ENCODE measurements at regions not wholly inside any gene's neighbourhood (a gene's known extent, or its start where the extent isn't known, plus 50 kb on each side); places are given as distances from the start of the nearest gene placed in this dataset.
"Not testable (repeated sequence)": the region's sequence is repeated elsewhere in the genome, so short reads cannot be mapped to it uniquely, and the experiment has no call there.

DNA sequence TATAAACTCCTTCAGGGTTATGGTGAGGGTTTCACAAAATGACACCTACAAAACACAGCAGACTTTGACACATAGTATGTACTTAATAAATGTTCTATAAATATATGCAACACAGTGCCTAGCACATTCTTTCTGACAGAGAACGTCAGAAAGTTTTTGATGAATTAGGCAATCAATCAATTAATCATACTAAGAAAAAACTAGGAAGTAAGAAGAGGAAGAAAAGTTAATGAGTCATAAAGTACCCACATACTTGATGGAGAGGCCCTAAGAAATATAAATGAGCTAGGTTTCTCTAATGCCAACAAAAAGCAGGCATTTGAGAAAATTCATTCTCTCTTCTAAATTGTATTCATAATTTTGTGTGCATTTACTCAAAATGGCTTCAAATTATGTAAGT is 192.7 kb upstream of the VWC2 start:
- TF ChIP-seq, protein P1, sequence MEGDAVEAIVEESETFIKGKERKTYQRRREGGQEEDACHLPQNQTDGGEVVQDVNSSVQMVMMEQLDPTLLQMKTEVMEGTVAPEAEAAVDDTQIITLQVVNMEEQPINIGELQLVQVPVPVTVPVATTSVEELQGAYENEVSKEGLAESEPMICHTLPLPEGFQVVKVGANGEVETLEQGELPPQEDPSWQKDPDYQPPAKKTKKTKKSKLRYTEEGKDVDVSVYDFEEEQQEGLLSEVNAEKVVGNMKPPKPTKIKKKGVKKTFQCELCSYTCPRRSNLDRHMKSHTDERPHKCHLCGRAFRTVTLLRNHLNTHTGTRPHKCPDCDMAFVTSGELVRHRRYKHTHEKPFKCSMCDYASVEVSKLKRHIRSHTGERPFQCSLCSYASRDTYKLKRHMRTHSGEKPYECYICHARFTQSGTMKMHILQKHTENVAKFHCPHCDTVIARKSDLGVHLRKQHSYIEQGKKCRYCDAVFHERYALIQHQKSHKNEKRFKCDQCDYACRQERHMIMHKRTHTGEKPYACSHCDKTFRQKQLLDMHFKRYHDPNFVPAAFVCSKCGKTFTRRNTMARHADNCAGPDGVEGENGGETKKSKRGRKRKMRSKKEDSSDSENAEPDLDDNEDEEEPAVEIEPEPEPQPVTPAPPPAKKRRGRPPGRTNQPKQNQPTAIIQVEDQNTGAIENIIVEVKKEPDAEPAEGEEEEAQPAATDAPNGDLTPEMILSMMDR (IDR thresholded peaks at IDR 0.05; ENCODE audit: low read length, missing control alignments), result no peak
- no peak for DNase-seq (ENCODE audit: low read depth)
- H3K4me3 ChIP-seq (replicated peaks; ENCODE audit: low read depth, low read length), result no peak overlapping the region

DNA sequence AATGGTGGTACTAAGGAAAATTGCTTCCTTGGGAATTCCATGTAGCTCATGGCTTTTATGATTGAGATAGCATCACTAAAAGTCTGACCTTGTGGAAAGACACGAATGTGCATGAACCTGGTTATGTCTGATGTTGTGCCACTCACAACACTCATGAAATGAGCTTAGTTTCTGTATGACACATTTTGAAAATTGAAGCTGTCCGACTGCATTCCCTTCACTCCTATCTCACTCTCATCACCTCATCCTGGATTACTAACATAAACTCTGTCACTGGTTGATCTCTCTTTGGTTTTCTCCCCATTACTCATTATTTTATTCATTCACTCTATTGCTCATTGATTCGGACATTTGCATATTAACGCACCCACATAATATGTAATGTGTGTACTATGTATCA is 190.0 kb upstream of the VWC2 start:
- no peak overlapping the region for H3K4me3 ChIP-seq (replicated peaks; ENCODE audit: low read depth, low read length)
- TF ChIP-seq, protein P1 (IDR thresholded peaks at IDR 0.05; ENCODE audit: low read length, missing control alignments), result no peak
- no peak for DNase-seq (ENCODE audit: low read depth)

DNA sequence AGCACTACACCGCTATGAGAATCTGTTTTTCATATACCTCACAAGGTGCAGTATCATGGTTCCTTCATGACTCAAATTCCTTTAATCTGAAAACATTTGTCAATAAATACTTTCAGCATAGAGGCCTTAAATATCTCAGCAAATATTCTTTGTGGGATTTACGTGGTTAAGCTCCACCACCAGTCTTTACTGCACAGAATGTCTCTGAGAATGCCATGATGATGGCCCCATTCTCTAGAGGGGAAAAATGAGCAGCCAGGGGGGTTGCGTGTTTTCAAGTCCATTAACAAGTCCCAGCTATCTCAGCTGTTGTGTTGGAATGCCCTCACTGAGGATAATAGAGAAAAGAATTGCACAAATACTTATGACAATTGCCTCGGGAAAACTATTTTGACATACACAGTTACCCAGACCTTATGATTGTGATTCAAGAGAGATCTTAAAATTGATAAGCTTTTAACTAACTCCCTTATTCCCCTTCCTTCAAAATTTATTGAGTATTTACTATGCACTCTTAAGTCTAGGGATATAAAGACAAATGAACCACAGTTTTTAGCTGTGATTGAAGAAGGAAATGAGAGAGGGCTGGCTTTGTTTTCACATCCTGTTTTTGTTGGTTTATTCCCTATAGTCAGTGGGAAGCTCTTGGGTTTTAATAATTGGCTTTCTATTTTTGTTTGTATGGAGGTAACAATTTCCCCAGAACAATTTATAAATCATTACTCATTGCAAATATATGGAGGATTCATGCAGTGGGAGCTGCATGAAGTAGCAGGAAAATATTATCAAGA is 176.5 kb upstream of the VWC2 start:
- TF ChIP-seq, protein P1 (IDR thresholded peaks at IDR 0.05; ENCODE audit: low read length, missing control alignments), result no peak
- no peak overlapping the region for H3K4me3 ChIP-seq (replicated peaks; ENCODE audit: low read depth, low read length)
- no peak for DNase-seq (ENCODE audit: low read depth)

DNA sequence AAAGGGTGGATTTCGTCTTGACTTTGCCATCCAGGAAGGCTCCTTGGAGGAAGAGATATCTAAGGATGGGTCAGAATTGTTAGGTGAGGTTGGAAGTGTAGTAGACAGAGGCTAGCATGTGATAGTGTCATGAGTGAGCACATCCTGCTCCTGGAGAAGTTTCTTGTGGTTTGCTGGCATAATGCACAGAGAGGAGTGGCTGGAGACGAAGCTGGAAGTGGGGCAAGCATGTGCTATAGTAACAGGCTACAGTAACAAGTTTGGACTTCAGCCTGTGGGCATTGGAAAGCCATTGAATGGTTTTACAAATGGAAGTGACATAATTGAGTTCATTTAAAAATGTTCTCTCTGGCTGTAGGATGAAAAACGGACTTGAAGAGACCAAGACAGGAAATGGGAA is 175.6 kb upstream of the VWC2 start:
- DNase-seq (ENCODE audit: low read depth), result no peak
- no peak overlapping the region for H3K4me3 ChIP-seq (replicated peaks; ENCODE audit: low read depth, low read length)
- TF ChIP-seq, protein P1 (IDR thresholded peaks at IDR 0.05; ENCODE audit: low read length, missing control alignments), result no peak

DNA sequence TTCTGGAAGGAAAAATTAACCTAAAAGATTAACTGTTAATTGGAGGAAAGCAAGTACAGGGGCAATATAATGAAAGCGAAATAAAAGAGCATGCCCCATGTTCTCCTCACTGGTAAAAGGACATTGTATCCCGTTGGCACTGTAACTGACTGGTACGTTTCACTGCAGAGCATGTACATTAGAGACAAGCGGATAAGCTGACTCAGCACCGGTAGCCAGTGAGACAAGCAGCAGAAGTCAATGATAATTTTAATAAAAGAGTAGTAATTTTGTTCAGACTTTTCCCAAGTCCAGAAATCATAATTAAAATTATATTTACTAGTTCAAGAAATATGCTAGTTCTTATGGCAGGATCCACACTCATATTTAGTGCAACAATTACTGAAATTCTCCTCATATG is 161.5 kb upstream of the VWC2 start:
- no peak overlapping the region for H3K4me3 ChIP-seq (replicated peaks; ENCODE audit: low read depth, low read length)
- no peak for DNase-seq (ENCODE audit: low read depth)
- TF ChIP-seq, protein P1 (IDR thresholded peaks at IDR 0.05; ENCODE audit: low read length, missing control alignments), result no peak

DNA sequence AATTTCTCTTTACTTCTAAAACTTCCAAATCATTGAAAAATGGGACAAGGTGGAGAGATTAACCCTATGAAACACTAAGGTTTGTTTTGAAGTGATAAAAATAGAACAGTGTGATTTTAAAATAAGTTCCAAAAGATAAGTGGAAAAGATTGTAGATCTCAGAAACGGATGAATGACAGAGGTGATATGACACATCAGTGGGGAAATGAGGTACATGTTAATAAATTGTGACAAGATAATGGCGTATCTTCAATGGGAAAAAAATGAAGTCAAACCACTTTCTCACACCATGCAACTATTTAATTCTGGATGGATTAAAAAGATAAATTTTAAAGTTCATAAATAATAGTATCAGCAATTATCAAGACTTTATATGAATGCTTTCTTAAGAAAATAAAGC is 159.7 kb upstream of the VWC2 start:
- TF ChIP-seq, protein P1 (IDR thresholded peaks at IDR 0.05; ENCODE audit: low read length, missing control alignments), result no peak
- DNase-seq (ENCODE audit: low read depth), result no peak
- H3K4me3 ChIP-seq (replicated peaks; ENCODE audit: low read depth, low read length), result no peak overlapping the region

DNA sequence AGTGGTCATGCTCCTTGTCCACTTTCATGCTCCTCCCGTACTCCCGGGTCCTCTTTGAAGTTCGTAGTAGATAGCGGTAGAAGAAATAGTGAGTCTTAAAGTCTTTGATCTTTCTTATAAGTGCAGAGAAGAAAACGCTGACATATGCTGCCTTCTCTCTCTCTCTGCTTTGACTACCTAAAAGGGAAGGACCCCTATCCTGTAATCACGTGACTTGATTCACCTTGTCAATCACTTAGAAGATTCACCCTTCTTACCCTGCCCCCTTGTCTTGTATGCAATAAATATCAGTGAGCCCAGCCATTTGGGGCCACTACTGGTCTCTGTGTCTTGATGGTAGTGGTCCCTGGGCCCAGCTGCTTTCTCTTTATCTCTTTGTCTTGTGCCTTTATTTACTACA is 158.5 kb upstream of the VWC2 start:
- DNase-seq (ENCODE audit: low read depth); H3K4me3 ChIP-seq (replicated peaks; ENCODE audit: low read depth, low read length): not testable (repeated sequence)
